Nephron (organoid): ENCODE measurements at regions not wholly inside any gene's neighbourhood (a gene's known extent, or its start where the extent isn't known, plus 50 kb on each side); places are given as distances from the start of the nearest gene placed in this dataset.

ENCODE experiments used
- H3K27ac Mint-ChIP-seq, 3 experiments: 2 replicates each; pipeline ENCODE4 v1.8.0; 2020; ENCODE audit warnings: mixed read lengths in 3 of 3, mild to moderate bottlenecking in 2 of 3, moderate library complexity in 1 of 3
- H3K27me3 Mint-ChIP-seq: 2 replicates; pipeline ENCODE4 v1.8.0; 2021; ENCODE audit warnings: low read depth, mild to moderate bottlenecking, moderate library complexity, mixed read lengths
- H3K36me3 Mint-ChIP-seq: 2 replicates; pipeline ENCODE4 v1.8.0; 2020; ENCODE audit warnings: low read depth, mixed read lengths
- H3K4me1 Mint-ChIP-seq: 2 replicates; pipeline ENCODE4 v1.8.0; 2020; ENCODE audit warnings: mixed read lengths
- H3K4me3 Mint-ChIP-seq, 3 experiments: 2 replicates each; pipeline ENCODE4 v1.8.0; 2020; ENCODE audit warnings: mild to moderate bottlenecking in 3 of 3, mixed read lengths in 3 of 3, moderate library complexity in 2 of 3
- H3K9me3 Mint-ChIP-seq: 2 replicates; pipeline ENCODE4 v1.8.0; 2020; ENCODE audit warnings: mixed read lengths
- CTCF ChIP-seq, 3 experiments: fragments of 200-600 bp; sonication (generic); IDR thresholded peaks; one replicate each; pipeline ENCODE4 v1.5.0; 2021; ENCODE audit warnings: antibody characterized with exemption in 3 of 3; ENCODE audit not compliant: unreplicated experiment in 3 of 3

- no peak for TF ChIP-seq CTCF (IDR thresholded peaks at IDR 0.05; ENCODE audit: unreplicated experiment in 3 of 3)
- H3K27ac Mint-ChIP-seq: no peak overlapping the region
- H3K27me3 Mint-ChIP-seq: no peaks in the 10 kb centered on the region
- H3K4me1 Mint-ChIP-seq: peaks cover 6% of the 10 kb centered on the region
- H3K4me3 Mint-ChIP-seq: no peak overlapping the region
- no peaks in the 10 kb centered on the region for H3K36me3 Mint-ChIP-seq
- peaks cover 3% of the 10 kb centered on the region for H3K9me3 Mint-ChIP-seq
Measured at GRCh38 chr5:90293931-90294330, 115.6 kb downstream of the CETN3 start.

DNA sequence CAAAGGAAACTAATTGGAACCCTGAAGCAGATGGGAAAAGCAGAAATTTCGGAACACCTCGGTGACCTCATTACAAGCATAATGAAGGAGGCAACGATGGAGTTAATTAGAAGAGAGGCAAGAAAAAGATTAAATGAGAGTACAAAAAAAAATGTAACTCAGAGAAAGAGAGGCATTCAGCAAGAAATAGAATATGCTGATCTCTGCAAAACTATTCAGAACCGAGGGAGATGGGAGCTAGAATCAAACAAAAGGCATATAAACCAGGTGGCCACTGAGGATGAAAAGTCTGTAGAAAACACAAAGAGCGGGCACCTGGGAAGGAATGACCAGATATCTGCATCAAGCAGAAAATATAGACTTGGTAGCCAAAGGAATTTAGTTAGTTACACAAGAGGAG lies 118.9 kb downstream of the CETN3 start:
- Mint-ChIP-seq H3K4me1 (no peaks in the 10 kb centered on the region), H3K27me3 (no peaks in the 10 kb centered on the region), H3K36me3 (no peaks in the 10 kb centered on the region), H3K9me3 (peaks cover 3% of the 10 kb centered on the region), H3K4me3 (no peak overlapping the region), H3K27ac (no peak overlapping the region)
- no peak for TF ChIP-seq CTCF (IDR thresholded peaks at IDR 0.05; ENCODE audit: unreplicated experiment in 3 of 3)

DNA sequence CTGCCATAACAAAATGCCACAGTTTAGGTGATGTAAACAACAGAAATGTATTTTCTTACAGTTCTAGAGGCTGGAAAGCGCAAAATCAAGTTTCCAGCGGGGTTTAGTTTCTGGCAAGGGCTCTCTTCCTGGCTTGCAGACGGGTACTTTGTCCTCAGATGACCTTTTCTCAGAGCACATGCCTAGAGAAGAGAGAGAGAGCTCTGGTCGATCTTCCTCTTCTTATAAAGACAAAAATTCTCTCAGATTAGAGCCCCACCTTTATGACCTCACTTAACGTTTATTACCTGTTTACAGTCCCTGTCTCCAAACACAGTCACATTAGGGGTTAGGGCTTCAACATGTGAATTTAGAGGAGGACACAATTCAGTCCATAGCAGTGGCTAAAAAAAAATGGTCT lies 119.7 kb downstream of the CETN3 start:
- H3K36me3 Mint-ChIP-seq: no peaks in the 10 kb centered on the region
- H3K27ac Mint-ChIP-seq: no peak overlapping the region
- no peaks in the 10 kb centered on the region for H3K4me1 Mint-ChIP-seq
- H3K4me3 Mint-ChIP-seq: no peak overlapping the region
- TF ChIP-seq CTCF (IDR thresholded peaks at IDR 0.05; ENCODE audit: unreplicated experiment in 3 of 3): no peak
- H3K27me3 Mint-ChIP-seq: no peaks in the 10 kb centered on the region
- H3K9me3 Mint-ChIP-seq: peaks cover 3% of the 10 kb centered on the region

DNA sequence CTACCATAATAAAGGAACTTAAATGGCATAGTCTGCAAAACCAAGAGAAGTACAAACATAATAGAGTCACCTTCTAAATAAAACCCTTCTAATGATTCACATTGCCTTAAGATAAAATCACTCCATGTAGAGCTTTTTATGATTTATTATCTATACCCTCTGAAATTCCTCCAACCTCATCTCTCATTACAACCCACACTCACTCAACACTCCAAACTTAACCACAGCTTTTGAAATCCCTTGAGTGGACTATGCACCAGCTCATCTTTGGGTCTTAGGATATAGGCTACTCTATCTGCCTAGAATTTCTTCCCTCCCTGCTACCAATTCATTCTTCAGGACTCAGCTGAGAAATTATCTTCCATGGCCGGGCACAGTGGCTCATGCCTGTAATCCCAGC lies 122.5 kb downstream of the CETN3 start:
- no peaks in the 10 kb centered on the region for H3K9me3 Mint-ChIP-seq

DNA sequence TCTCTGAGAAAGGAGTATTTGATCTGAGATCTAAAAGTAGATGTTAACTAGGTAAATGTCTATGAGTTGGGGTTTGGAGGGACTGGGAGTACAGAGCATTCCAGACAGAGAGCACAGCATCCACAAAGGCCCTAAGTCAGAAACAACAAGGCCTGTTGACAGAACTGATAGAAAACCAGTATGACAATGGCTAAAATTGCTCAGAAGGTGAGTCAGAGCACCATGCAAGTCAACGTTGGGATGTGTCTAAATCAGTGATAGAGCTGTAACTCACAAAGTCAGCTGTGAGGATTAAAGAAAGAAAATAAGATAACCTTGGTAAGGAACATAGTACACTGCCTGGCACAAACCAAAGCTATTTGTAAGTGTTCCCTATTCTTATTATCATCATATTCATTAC lies 124.0 kb downstream of the CETN3 start:
- no peak for TF ChIP-seq CTCF (IDR thresholded peaks at IDR 0.05; ENCODE audit: unreplicated experiment in 3 of 3)
- no peaks in the 10 kb centered on the region for H3K36me3 Mint-ChIP-seq
- H3K4me3 Mint-ChIP-seq: no peak overlapping the region
- no peaks in the 10 kb centered on the region for H3K9me3 Mint-ChIP-seq
- peaks cover 2% of the 10 kb centered on the region for H3K27me3 Mint-ChIP-seq
- no peak overlapping the region for H3K27ac Mint-ChIP-seq
- no peaks in the 10 kb centered on the region for H3K4me1 Mint-ChIP-seq

More for the DNA sequence above, 122.5 kb downstream of the CETN3 start:
- Mint-ChIP-seq H3K4me1 (no peaks in the 10 kb centered on the region), H3K36me3 (no peaks in the 10 kb centered on the region), H3K4me3 (no peak overlapping the region), H3K27me3 (no peaks in the 10 kb centered on the region), H3K27ac (no peak overlapping the region)
- no peak for TF ChIP-seq CTCF (IDR thresholded peaks at IDR 0.05; ENCODE audit: unreplicated experiment in 3 of 3)

DNA sequence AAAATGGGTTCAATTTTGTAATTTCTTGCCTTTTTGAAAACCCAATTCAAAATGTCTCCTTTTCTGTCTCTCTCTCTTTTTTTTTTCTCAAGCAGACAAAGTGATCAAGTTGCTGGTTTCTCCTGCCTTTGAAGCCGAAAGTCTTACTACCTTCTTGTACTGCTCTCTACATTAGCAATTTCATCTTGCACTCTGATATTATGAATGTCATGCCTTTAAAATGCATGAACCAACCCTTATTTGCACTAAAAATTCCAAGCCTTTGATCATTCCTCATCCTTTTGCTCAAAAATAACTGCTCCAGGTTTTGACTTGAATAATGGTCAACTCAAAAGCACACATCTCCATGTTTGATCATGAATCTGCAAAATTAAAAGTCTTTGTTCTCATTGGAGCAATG lies 125.2 kb downstream of the CETN3 start:
- H3K9me3 Mint-ChIP-seq: no peaks in the 10 kb centered on the region

More for the DNA sequence above, 125.2 kb downstream of the CETN3 start:
- Mint-ChIP-seq H3K36me3 (no peaks in the 10 kb centered on the region), H3K27ac (no peak overlapping the region), H3K27me3 (peaks cover 3% of the 10 kb centered on the region), H3K4me1 (no peaks in the 10 kb centered on the region), H3K4me3 (no peak overlapping the region)
- TF ChIP-seq CTCF (IDR thresholded peaks at IDR 0.05; ENCODE audit: unreplicated experiment in 3 of 3): no peak
